ENCODE measurements at regions not wholly inside any gene's neighbourhood (a gene's known extent, or its start where the extent isn't known, plus 50 kb on each side); places are given as distances from the start of the nearest gene placed in this dataset.

GRCh38 chr12:22118238-22118790 is 72.3 kb downstream of the CMAS start:
- no peak for TF ChIP-seq CTCF (IDR thresholded peaks at IDR 0.05)
- TF ChIP-seq EZH2 (IDR thresholded peaks at IDR 0.05; ENCODE audit: borderline replicate concordance, insufficient read depth, low read depth, low read length, poor library complexity, severe bottlenecking), result no peak
